ENCODE measurements at regions not wholly inside any gene's neighbourhood (a gene's known extent, or its start where the extent isn't known, plus 50 kb on each side); places are given as distances from the start of the nearest gene placed in this dataset.

- dilution Hi-C loops (cut with MboI; ENCODE audit: extremely low pct_ligation_motif_present, low sequenced_read_pairs), result no loop called here
- Histone ChIP-seq H3K27ac (ENCODE audit: control insufficient read depth, insufficient read depth, low read length) (no peak overlapping the region), H2AFZ (ENCODE audit: control insufficient read depth, low read length) (no peak overlapping the region), H3K4me2 (ENCODE audit: control insufficient read depth, extremely low read depth, insufficient read depth, low read depth, low read length) (no peak overlapping the region), H3K79me2 (ENCODE audit: control insufficient read depth, insufficient read depth, low read length) (no peaks in the 10 kb centered on the region), H4K20me1 (ENCODE audit: control insufficient read depth, extremely low read depth, insufficient read depth, low read length) (no peaks in the 10 kb centered on the region), H3K4me3 (ENCODE audit: control insufficient read depth in 2 of 3, extremely low read depth in 1 of 3, insufficient read depth in 2 of 3, low read depth in 1 of 3, low read length in 3 of 3) (no peak overlapping the region), H3K27me3 (ENCODE audit: control insufficient read depth, extremely low read depth, insufficient read depth, low read length) (no peaks in the 10 kb centered on the region), H3K4me1 (ENCODE audit: control insufficient read depth, extremely low read depth, insufficient read depth, low read length) (peaks cover 6% of the 10 kb centered on the region), H3K9ac (ENCODE audit: control insufficient read depth, extremely low read depth, insufficient read depth, low read length) (no peak overlapping the region), H3K9me3 (ENCODE audit: control insufficient read depth, low read depth, low read length) (no peaks in the 10 kb centered on the region), H3K9me1 (ENCODE audit: control insufficient read depth, extremely low read depth, insufficient read depth, low read length) (no peaks in the 10 kb centered on the region), H3K36me3 (ENCODE audit: control insufficient read depth in 2 of 2, extremely low read depth in 1 of 2, insufficient read depth in 2 of 2, low read length in 2 of 2) (no peaks in the 10 kb centered on the region)
- FAIRE-seq (no peak), DNase-seq (ENCODE audit: low read depth, low spot score) (no peak)
- TF ChIP-seq EZH2 (IDR thresholded peaks at IDR 0.05; ENCODE audit: low read length), result no peak
- no peak for TF ChIP-seq CTCF (optimal IDR thresholded peaks at IDR 0.05 in 1 of 3, IDR thresholded peaks at IDR 0.05 in 1 of 3, conservative IDR thresholded peaks at IDR 0.05 in 1 of 3; ENCODE audit: extremely low read depth in 1 of 3, insufficient read depth in 2 of 3, low read length in 3 of 3)
These were observed 124.2 kb upstream of the SMAD3 start for GRCh38 chr15:66941108-66941711.

- Histone ChIP-seq H3K4me1 (ENCODE audit: control insufficient read depth, extremely low read depth, insufficient read depth, low read length) (peaks cover 6% of the 10 kb centered on the region), H3K36me3 (ENCODE audit: control insufficient read depth in 2 of 2, extremely low read depth in 1 of 2, insufficient read depth in 2 of 2, low read length in 2 of 2) (no peaks in the 10 kb centered on the region), H3K9me3 (ENCODE audit: control insufficient read depth, low read depth, low read length) (no peaks in the 10 kb centered on the region), H2AFZ (ENCODE audit: control insufficient read depth, low read length) (no peak overlapping the region), H3K27ac (ENCODE audit: control insufficient read depth, insufficient read depth, low read length) (no peak overlapping the region), H3K27me3 (ENCODE audit: control insufficient read depth, extremely low read depth, insufficient read depth, low read length) (no peaks in the 10 kb centered on the region), H3K9ac (ENCODE audit: control insufficient read depth, extremely low read depth, insufficient read depth, low read length) (no peak overlapping the region), H3K79me2 (ENCODE audit: control insufficient read depth, insufficient read depth, low read length) (no peaks in the 10 kb centered on the region), H3K9me1 (ENCODE audit: control insufficient read depth, extremely low read depth, insufficient read depth, low read length) (no peaks in the 10 kb centered on the region), H3K4me3 (ENCODE audit: control insufficient read depth in 2 of 3, extremely low read depth in 1 of 3, insufficient read depth in 2 of 3, low read depth in 1 of 3, low read length in 3 of 3) (no peak overlapping the region), H4K20me1 (ENCODE audit: control insufficient read depth, extremely low read depth, insufficient read depth, low read length) (no peaks in the 10 kb centered on the region), H3K4me2 (ENCODE audit: control insufficient read depth, extremely low read depth, insufficient read depth, low read depth, low read length) (no peak overlapping the region)
- no peak for TF ChIP-seq CTCF (optimal IDR thresholded peaks at IDR 0.05 in 1 of 3, IDR thresholded peaks at IDR 0.05 in 1 of 3, conservative IDR thresholded peaks at IDR 0.05 in 1 of 3; ENCODE audit: extremely low read depth in 1 of 3, insufficient read depth in 2 of 3, low read length in 3 of 3)
- no peak for TF ChIP-seq EZH2 (IDR thresholded peaks at IDR 0.05; ENCODE audit: low read length)
- dilution Hi-C loops (cut with MboI; ENCODE audit: extremely low pct_ligation_motif_present, low sequenced_read_pairs), result no loop called here
- FAIRE-seq (no peak), DNase-seq (ENCODE audit: low read depth, low spot score) (no peak)
These were observed 123.6 kb upstream of the SMAD3 start for GRCh38 chr15:66941791-66942190.
